ENCODE measurements at regions not wholly inside any gene's neighbourhood (a gene's known extent, or its start where the extent isn't known, plus 50 kb on each side); places are given as distances from the start of the nearest gene placed in this dataset.
"Not testable (repeated sequence)": the region's sequence is repeated elsewhere in the genome, so short reads cannot be mapped to it uniquely, and the experiment has no call there.

DNA sequence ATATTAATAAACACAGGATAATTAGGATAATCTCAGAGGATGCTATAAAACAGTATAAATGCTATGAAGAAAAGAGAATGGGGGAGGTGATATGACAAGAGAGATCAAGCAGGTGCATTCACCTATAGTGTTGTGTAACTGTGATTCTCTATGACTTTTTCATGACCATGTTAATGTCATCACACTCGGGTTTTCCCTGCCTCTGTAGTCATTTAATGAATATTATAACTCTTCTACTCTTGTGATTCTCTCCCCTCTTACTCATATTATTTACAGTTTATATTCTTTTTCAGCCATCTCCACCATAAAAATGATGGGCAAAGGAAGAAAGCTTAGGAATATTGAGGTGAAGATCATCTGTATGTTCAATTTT, 106.9 kb upstream of the SGK1 start:
- DNase-seq (ENCODE audit: low read depth), result no peak

- DNase-seq (ENCODE audit: low read depth), result no peak
Observed at GRCh38 chr6:134424165-134424797, 106.4 kb upstream of the SGK1 start.

DNA sequence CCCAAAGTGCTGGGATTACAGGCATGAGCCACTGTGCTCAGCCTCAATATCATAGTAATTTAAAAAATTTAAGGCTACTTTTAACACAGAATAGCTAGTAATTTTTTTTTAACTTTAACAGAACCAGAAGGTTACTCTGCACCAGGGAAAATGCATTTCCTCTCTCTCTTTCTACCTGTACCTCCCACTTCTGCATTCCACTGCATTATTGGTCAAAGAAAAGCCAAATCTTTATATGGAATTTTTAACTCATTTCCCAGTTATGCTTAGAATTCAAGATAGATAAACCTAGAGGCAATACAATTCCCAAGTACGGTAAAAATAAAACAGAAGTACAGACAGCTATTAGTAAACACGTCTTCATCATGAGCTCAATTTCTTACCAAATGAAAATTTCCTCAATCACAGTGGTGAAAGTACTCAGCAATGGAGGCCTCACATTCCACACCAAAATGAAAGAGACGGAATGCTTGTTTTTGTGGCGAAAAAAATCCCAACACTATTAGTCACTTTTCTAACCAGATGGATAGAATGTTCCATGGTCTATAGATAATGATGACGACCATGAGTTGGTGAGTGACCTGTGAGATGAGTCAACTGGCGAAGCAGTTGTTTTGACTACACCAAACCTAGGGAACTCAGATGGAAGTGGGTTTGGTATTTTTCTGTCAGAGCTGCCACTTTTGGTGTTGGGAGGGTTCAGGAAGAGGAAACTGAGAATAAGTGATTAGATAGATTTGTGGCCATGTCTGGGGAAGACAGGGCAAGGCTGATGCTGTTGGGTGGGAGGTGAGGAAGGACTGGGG, 104.7 kb upstream of the SGK1 start:
- no peak for DNase-seq (ENCODE audit: low read depth)

DNA sequence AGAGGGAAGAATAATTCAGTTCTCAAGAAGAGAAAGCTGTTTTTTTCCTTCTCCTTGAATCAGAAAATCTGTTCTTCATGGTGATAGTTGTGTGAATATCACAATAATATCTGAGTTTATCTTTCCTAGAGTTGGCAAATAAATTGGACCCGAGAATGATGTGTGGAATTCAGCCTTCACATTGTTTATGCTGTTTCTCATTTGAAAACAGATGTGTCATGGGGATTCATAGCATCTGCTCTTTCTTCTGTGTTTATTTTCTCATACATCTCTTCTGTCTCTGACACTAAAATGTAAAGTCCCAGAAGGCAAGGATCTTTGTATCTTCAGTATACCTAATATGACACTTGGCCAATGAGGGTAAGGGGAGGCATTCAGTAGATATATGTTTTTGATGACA, 103.6 kb upstream of the SGK1 start:
- no peak for DNase-seq (ENCODE audit: low read depth)

- no peak for DNase-seq (ENCODE audit: low read depth)
Observed at GRCh38 chr6:134420614-134421181, 102.8 kb upstream of the SGK1 start.

DNA sequence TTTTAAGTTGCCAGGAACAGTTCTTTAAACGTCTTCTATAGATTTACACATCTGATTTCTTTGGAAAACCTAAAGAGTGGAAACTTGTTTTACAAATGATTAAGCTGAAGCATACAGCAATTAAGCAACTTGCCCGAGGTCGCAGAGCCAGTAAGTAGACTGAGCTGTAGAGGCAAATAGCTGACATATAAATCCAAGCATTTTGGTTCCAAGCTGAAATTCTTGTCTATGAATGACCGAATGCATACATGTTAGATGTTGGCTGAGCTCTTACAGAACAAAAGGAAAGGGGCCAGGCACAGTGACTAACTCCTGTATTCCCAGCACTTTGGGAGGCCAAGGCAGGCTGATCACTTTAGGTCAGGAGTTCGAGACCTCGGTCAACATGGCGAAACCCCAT, 101.8 kb upstream of the SGK1 start:
- DNase-seq (ENCODE audit: low read depth), result no peak

- no peak for DNase-seq (ENCODE audit: low read depth)
Observed at GRCh38 chr6:134416418-134417154, 98.7 kb upstream of the SGK1 start.

DNA sequence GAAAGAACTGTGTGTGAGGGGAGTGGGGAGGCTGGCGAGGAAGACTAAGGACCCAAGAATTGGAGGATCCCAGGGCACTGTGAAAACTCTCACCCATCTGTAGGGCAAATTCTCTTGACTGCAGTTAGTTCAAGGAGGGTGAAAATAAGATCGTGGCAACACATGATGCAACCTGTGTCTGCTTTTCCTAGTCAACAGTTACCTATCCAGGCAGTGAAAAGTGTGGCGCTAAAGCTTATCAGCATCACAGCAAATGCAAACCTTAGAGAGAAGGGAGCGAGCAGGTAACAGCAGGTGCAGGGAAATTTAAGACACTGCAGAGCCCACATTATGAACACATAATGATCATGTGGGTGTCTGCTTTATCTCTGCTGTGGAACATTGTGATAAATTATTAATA, 97.7 kb upstream of the SGK1 start:
- DNase-seq (ENCODE audit: low read depth), result no peak

GRCh38 chr6:134415194-134415593, 97.3 kb upstream of the SGK1 start:
- no peak for DNase-seq (ENCODE audit: low read depth)

DNA sequence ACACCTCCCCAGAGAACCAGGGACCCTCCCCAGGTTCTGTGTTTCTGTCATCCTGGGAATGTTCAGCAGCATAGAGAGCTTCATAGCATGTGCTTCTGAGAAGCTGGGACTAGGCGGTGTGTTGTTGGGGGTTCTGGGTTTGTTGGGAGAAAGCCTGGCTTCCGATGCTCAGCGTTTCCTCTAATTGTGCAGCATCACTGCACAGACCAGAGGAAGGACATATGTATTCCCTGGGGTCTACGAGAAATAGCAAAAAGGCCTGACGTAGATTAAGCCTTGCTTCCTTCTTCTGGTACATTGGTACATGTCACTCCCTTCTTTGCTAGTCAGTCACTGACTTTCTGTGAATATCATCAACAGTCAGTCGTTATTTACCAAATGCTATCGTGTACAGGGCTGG, 96.9 kb upstream of the SGK1 start:
- no peak for DNase-seq (ENCODE audit: low read depth)

DNA sequence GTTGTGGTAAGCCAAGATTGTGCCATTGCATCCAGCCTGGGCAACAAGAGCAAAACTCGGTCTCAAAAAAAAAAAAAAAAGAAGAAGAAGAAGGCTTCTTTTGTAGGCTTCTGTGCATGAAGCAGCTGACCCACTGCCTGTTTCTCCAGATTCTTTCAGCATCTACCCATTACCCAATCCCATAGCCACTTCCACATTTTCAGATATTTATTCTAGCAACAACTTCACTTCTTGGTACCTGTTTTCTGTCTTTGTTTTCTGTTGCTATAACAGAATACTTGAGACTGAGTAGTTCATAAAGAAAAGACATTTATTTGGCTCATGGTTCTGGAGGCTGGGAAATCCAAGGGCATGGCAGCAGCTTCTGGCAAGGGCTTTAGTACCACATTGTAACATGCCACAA, 95.3 kb upstream of the SGK1 start:
- no peak for DNase-seq (ENCODE audit: low read depth)

DNA sequence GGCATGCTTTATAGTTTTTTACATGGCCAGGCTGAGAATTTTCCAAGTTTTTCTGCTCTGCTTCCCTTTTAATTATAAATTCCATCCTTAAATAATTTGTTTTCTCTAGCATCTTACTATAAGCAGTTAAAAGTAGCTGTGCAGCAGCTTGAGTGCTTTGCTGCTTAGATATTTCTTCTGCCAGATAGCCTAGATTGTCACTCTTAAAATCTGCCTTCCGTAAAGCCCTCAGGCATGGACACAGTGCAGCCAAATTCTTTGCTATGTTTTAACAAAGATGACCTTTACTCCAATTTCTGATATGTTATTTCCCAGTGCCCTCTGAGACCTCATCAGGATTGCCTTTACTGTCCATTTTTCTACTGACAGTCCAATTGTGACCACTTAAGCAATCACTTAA, 92.6 kb upstream of the SGK1 start:
- no peak for DNase-seq (ENCODE audit: low read depth)

DNA sequence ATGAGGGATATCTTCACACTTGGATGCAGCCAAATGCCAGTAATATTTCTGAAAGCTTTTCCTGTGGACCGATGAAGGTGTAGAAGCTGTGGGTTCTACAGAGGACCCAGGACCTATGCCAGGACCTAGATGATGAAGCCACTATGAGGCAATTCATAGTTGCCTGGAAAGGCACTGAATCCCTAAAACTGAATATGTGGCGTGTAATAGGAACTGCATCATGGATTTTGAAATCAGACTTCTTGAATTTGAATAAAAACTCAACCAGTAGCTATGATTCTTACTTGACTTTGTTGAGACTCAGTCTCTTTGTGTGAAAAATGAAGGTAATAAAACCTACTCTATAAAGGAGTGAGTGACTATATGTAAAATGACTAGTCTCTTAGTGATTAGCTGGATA, 89.9 kb upstream of the SGK1 start:
- DNase-seq (ENCODE audit: low read depth), result no peak

DNA sequence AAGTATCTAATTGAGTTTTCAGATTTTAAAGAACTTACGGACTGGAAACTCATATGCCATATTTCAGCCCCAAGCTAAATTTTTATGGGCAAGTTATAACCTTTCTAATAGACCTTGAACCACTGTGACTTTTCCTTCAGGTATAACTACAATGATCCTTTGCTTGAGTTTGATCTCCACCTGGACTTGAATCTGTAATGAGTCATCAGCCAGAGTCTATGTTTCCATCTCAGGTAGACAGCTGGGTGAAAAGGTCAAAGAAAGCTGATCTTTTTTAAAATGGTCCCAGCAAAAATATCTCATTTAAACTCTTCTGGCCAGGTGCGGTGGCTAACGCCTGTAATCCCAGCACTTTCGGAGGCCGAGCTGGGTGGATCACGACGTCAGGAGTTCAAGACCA, 88.4 kb upstream of the SGK1 start:
- DNase-seq (ENCODE audit: low read depth), result no peak

GRCh38 chr6:134405386-134406087, 87.6 kb upstream of the SGK1 start:
- DNase-seq (ENCODE audit: low read depth), result no peak

- not testable (repeated sequence) for DNase-seq (ENCODE audit: low read depth)
Observed at GRCh38 chr6:134403312-134403711, 85.4 kb upstream of the SGK1 start.

DNA sequence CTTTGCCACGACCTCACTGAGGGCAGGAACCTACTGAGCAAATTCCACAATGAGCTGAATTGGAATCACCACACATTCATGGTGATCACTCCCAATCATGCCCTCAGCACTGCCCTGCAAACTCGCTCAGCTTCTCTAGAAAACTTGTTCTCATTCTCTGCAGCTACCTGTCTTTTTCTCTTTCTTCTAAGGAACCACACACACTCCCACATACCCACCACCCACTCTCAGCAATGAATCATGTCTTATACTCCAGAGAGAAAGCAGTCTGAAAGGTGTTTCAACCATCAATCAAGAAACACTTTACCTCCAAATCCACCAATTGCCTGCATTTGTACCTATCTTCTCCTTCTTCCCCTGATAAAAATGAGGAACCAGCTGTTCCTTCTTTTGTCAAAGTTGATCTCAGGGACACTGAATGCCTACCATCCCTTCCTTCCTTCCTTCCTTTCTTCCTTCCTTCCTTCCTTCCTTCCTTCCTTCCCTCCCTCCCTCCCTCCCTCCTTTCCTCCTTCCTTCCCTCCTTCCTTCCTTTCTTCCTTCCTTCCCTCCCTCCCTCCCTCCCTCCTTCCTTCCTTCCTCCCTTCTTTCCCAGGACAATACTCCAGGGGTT, 84.6 kb upstream of the SGK1 start:
- no peak for DNase-seq (ENCODE audit: low read depth)

GRCh38 chr6:134400941-134401340, 83.0 kb upstream of the SGK1 start:
- no peak for DNase-seq (ENCODE audit: low read depth)

- no peak for DNase-seq (ENCODE audit: low read depth)
Observed at GRCh38 chr6:134398453-134398852, 80.5 kb upstream of the SGK1 start.

- no peak for DNase-seq (ENCODE audit: low read depth)
Observed at GRCh38 chr6:134397676-134398075, 79.8 kb upstream of the SGK1 start.

DNA sequence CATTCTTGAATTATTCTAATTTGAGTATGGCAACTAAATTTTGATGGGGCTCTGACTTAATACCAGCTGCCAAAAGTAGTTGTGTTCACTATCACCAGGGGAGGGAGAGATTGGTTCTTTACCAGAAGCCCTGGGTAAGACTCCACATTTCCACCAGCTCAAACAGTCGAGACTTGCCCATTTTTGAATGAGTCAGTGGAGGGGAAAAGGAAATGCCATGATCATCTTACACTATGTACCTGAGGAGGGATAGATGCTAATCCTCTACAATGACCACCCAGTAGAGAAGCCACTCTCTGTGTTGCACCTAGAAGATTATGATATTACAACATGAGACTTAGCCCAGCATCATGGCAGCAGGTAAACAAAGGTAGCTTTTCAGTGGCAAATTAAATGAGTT, 77.0 kb upstream of the SGK1 start:
- DNase-seq (ENCODE audit: low read depth), result no peak

GRCh38 chr6:134394208-134394607, 76.3 kb upstream of the SGK1 start:
- DNase-seq (ENCODE audit: low read depth), result no peak

Measured in stimulated activated CD8-positive, alpha-beta memory T cell treated with anti-CD3 and anti-CD28 coated beads, Interleukin-15, amount 100 ng/mL, for 1 hour (primary cell).